PC-3 (cell line): ENCODE measurements at regions not wholly inside any gene's neighbourhood (a gene's known extent, or its start where the extent isn't known, plus 50 kb on each side); places are given as distances from the start of the nearest gene placed in this dataset.

Experiments
- ATAC-seq: fragments of 200-7000 bp; cut with Tn5 transposase; 2 replicates; pipeline ENCODE4 v1.9.1; 2020; ENCODE audit warnings: mild to moderate bottlenecking, moderate library complexity
- BruUV-seq: library from RNA; stranded (reverse); fragments of 400-500 nt; replicated peaks from 2 replicates; lab custom pipeline; 2021; lab: Mats Ljungman, UMichigan
- CTCF ChIA-PET: fragments of 300-600 bp; sonication (Branson Sonifier 250); formaldehyde crosslinking; loops from one replicate; lab custom pipeline; 2022; ENCODE audit warnings: antibody characterized with exemption; lab: Charles Lee
- POLR2A ChIA-PET: fragments of 300-600 bp; sonication (Branson Sonifier 250); formaldehyde crosslinking; loops from one replicate; lab custom pipeline; 2022; ENCODE audit warnings: antibody characterized with exemption; ENCODE audit not compliant: unreplicated experiment; lab: Charles Lee
- DNase-seq: peaks from one replicate; pipeline ENCODE4 v3.0.0-alpha.2; 2015
- H2AFZ ChIP-seq: fragments of 300-600 bp; sonication (generic); 2 replicates; pipeline ENCODE4 v1.6.0; 2016; ENCODE audit warnings: antibody characterized with exemption, low read length
- H3F3A ChIP-seq: fragments of 300-600 bp; sonication (generic); one replicate; pipeline ENCODE4 v1.6.0; 2017; ENCODE audit warnings: antibody characterized with exemption, low read length, control low read depth, mild to moderate bottlenecking; ENCODE audit not compliant: unreplicated experiment
- H3K27ac ChIP-seq: fragments of 300-600 bp; sonication (generic); 2 replicates; pipeline ENCODE4 v1.5.1; 2016; ENCODE audit warnings: mild to moderate bottlenecking, low read length
- H3K27me3 ChIP-seq: fragments of 300-600 bp; sonication (generic); 2 replicates; pipeline ENCODE4 v1.6.1; 2016; ENCODE audit warnings: low read length, mixed read lengths
- H3K36me3 ChIP-seq: fragments of 300-600 bp; sonication (generic); 2 replicates; pipeline ENCODE4 v1.6.1; 2016; ENCODE audit warnings: low read depth, mixed run types, low read length, mixed read lengths
- H3K4me1 ChIP-seq: fragments of 300-600 bp; sonication (generic); 2 replicates; pipeline ENCODE4 v1.5.1; 2016; ENCODE audit warnings: low read length; ENCODE audit not compliant: insufficient read depth
- H3K4me2 ChIP-seq: fragments of 300-600 bp; sonication (generic); 2 replicates; pipeline ENCODE4 v1.6.0; 2016; ENCODE audit warnings: low read length
- H3K4me3 ChIP-seq: fragments of 300-600 bp; sonication (generic); 2 replicates; pipeline ENCODE4 v1.5.1; 2016; ENCODE audit warnings: mild to moderate bottlenecking, low read length, mixed read lengths
- H3K79me2 ChIP-seq: fragments of 300-600 bp; sonication (generic); 2 replicates; pipeline ENCODE4 v1.6.1; 2017; ENCODE audit warnings: low read length, mixed read lengths
- H3K9ac ChIP-seq: fragments of 300-600 bp; sonication (generic); 2 replicates; pipeline ENCODE4 v1.6.0; 2016; ENCODE audit warnings: mild to moderate bottlenecking, low read length
- H3K9me2 ChIP-seq: fragments of 300-600 bp; sonication (generic); replicated peaks from 2 replicates; pipeline ENCODE4 v1.6.1; 2016; ENCODE audit warnings: mixed run types, low read length, mixed read lengths
- H3K9me3 ChIP-seq: fragments of 300-600 bp; sonication (generic); 2 replicates; pipeline ENCODE4 v1.6.1; 2016; ENCODE audit warnings: low read length, mixed read lengths
- H4K20me1 ChIP-seq: fragments of 300-600 bp; sonication (generic); 2 replicates; pipeline ENCODE4 v1.6.1; 2016; ENCODE audit warnings: low read length, mixed read lengths
- EZH2 ChIP-seq: fragments of 300-600 bp; sonication (generic); IDR thresholded peaks from one replicate; pipeline ENCODE4 v1.6.1; 2017; ENCODE audit warnings: antibody characterized with exemption, mild to moderate bottlenecking, low read length; ENCODE audit not compliant: unreplicated experiment
- EZH2phosphoT487 ChIP-seq: fragments of 300-600 bp; sonication (generic); IDR thresholded peaks from 2 replicates; pipeline ENCODE4 v1.6.1; 2018; ENCODE audit warnings: mild to moderate bottlenecking, antibody characterized with exemption, low read length, borderline replicate concordance
- intact Hi-C: fragments of 100-400 bp; cut with micrococcal nuclease; formaldehyde crosslinking; loops from 2 replicates; pipeline ENCODE4 v1.9.0; 2023
- TF ChIP-seq, protein P1 (sequence below): fragments of 300-600 bp; sonication (generic); conservative IDR thresholded peaks from 2 replicates; pipeline ENCODE4 v1.5.1; 2017; ENCODE audit warnings: antibody characterized with exemption, low read depth, mild to moderate bottlenecking, low read length

DNA sequence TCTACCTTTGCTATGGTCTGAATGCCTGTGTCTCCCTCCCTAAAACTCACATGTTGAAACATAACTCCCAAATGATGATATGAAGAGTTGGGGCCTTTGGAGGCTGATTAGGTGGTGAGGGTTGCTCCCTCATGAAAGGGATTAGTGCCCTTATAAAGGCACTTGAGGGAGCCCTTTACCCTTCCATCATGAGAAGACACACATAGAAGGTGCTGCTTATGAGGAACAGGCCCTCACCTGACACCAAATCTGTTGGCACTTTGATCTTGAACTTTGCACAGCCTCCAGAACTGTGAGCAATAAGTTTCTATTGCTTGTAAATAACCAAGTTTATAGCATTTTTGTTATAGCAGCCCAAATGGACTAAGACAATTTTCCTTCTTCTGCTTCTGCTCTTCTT lies 76.2 kb upstream of the ADAMTS9 start:
- intact Hi-C loops: no loop called here
- CTCF ChIA-PET: no interaction called here
- Histone ChIP-seq H4K20me1 (no peaks in the 10 kb centered on the region), H3K9me2 (no peaks in the 10 kb centered on the region), H3K27me3 (no peaks in the 10 kb centered on the region), H3K4me1 (no peaks in the 10 kb centered on the region), H2AFZ (no peak overlapping the region), H3K27ac (no peak overlapping the region), H3K36me3 (no peaks in the 10 kb centered on the region), H3K79me2 (no peaks in the 10 kb centered on the region), H3F3A (no peaks in the 10 kb centered on the region), H3K4me3 (no peak overlapping the region), H3K9ac (no peak overlapping the region), H3K4me2 (no peak overlapping the region), H3K9me3 (no peaks in the 10 kb centered on the region)
- DNase-seq (no peak), ATAC-seq (no peak)
- no TSS peak for BruUV-seq
- TF ChIP-seq EZH2 (no peak), EZH2phosphoT487 (no peak)
- TF ChIP-seq, protein P1, sequence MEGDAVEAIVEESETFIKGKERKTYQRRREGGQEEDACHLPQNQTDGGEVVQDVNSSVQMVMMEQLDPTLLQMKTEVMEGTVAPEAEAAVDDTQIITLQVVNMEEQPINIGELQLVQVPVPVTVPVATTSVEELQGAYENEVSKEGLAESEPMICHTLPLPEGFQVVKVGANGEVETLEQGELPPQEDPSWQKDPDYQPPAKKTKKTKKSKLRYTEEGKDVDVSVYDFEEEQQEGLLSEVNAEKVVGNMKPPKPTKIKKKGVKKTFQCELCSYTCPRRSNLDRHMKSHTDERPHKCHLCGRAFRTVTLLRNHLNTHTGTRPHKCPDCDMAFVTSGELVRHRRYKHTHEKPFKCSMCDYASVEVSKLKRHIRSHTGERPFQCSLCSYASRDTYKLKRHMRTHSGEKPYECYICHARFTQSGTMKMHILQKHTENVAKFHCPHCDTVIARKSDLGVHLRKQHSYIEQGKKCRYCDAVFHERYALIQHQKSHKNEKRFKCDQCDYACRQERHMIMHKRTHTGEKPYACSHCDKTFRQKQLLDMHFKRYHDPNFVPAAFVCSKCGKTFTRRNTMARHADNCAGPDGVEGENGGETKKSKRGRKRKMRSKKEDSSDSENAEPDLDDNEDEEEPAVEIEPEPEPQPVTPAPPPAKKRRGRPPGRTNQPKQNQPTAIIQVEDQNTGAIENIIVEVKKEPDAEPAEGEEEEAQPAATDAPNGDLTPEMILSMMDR: no peak
- POLR2A ChIA-PET: no interaction called here

DNA sequence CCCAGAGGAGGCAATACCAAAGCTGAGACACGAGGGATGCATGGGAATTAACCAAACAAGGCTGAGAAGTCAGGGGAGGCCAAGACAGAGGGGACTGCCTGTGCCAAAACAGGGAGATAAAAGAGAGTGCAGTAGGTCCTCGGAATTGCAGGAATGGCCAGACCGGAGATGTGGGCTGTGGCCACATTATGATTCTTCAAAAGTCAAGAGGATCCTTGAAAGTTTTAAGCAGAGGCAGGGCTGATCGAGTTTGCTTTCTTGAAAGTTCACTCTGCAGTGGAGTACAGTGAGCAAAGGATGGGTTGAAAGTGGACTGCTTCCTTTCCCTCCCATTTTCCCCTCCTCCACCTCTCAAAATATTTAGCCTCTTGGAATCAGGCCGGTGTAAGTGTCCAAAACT lies 73.9 kb upstream of the ADAMTS9 start:
- H4K20me1 ChIP-seq: no peaks in the 10 kb centered on the region
- H2AFZ ChIP-seq: no peak overlapping the region
- ATAC-seq (no peak), DNase-seq (no peak)
- no TSS peak for BruUV-seq
- intact Hi-C loops: no loop called here
- ChIA-PET CTCF (no interaction called here), POLR2A (no interaction called here)
- no peaks in the 10 kb centered on the region for H3K27me3 ChIP-seq
- no peaks in the 10 kb centered on the region for H3K9me3 ChIP-seq
- no peaks in the 10 kb centered on the region for H3F3A ChIP-seq
- H3K9ac ChIP-seq: no peak overlapping the region
- no peaks in the 10 kb centered on the region for H3K9me2 ChIP-seq
- TF ChIP-seq, protein P1: no peak
- TF ChIP-seq EZH2 (no peak), EZH2phosphoT487 (no peak)
- H3K79me2 ChIP-seq: no peaks in the 10 kb centered on the region
- H3K27ac ChIP-seq: no peak overlapping the region
- no peaks in the 10 kb centered on the region for H3K36me3 ChIP-seq
- H3K4me2 ChIP-seq: no peak overlapping the region
- H3K4me3 ChIP-seq: no peak overlapping the region
- H3K4me1 ChIP-seq: no peaks in the 10 kb centered on the region

DNA sequence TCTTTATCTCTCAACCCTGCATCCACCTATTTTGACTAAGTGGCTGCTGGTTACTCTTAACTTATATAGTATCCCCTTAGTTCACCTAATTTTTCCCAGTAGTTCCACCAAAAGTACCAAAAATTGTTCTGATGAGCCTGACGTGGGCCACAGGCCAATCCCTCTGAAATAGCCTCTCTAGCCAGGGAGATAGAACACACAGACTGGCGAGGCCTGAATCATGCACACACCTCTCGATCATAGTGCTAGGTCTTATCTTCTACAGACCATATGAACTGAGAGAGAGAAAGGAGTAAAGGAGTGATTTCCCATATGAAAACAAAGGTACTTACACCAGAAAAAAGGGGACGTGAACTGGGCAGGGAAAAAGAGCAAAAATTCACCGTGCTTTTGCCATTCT lies 72.5 kb upstream of the ADAMTS9 start:
- ATAC-seq (no peak), DNase-seq (no peak)
- H4K20me1 ChIP-seq: no peaks in the 10 kb centered on the region
- no peaks in the 10 kb centered on the region for H3F3A ChIP-seq
- intact Hi-C loops: no loop called here
- H3K9ac ChIP-seq: no peak overlapping the region
- no peaks in the 10 kb centered on the region for H3K9me3 ChIP-seq
- no peaks in the 10 kb centered on the region for H3K27me3 ChIP-seq
- H3K4me2 ChIP-seq: no peak overlapping the region
- ChIA-PET CTCF (no interaction called here), POLR2A (no interaction called here)
- H3K4me1 ChIP-seq: no peaks in the 10 kb centered on the region
- H3K79me2 ChIP-seq: no peaks in the 10 kb centered on the region
- no peak overlapping the region for H3K4me3 ChIP-seq
- BruUV-seq: no TSS peak
- H2AFZ ChIP-seq: no peak overlapping the region
- no peak for TF ChIP-seq EZH2
- no peaks in the 10 kb centered on the region for H3K36me3 ChIP-seq
- H3K9me2 ChIP-seq: no peaks in the 10 kb centered on the region
- no peak overlapping the region for H3K27ac ChIP-seq
